Hematopoietic multipotent progenitor cell treated with erythropoietin and hydrocortisone succinate and interleukin-3 and kit ligand, for 4 days (in vitro differentiated cells): ENCODE measurements at regions not wholly inside any gene's neighbourhood (a gene's known extent, or its start where the extent isn't known, plus 50 kb on each side); places are given as distances from the start of the nearest gene placed in this dataset.

Experiments
- DNase-seq: peaks from one replicate; pipeline ENCODE4 v3.0.0-alpha.2; 2015

DNA sequence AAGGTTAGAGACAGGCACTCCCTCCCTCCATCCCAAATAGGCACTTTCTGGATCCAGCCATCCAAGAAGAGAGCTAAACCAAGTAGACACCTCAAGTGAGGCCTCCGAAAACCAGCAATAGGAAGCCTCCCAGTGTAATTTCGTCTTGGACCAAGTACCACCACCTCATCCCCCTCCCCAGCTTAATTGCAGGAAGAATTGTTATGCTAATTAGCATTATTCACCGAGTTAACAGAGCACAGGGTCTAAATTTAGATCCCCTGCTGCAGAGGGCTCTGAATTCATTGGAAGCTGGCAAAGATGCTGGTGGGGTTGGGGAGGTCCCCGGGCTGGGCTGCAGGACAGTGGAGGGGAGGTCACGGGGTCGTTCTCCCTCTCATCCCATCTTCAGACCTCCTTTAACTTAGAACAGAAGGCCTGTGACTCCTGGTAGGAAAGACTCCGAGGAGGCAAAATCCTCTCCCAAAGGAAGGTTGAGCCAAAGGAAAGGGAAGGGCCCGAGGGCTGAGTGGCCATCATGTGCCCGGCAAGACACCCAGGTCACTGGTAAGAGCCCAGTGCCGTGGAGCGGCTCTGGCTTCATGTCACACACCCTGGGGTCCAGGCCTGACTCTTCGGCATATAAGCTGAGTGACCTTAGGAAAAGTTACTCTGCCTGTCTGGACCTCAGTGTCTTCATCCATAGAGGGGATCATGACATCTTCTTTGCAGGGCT, 209.2 kb upstream of the GRIK3 start:
- DNase-seq, result no peak

DNA sequence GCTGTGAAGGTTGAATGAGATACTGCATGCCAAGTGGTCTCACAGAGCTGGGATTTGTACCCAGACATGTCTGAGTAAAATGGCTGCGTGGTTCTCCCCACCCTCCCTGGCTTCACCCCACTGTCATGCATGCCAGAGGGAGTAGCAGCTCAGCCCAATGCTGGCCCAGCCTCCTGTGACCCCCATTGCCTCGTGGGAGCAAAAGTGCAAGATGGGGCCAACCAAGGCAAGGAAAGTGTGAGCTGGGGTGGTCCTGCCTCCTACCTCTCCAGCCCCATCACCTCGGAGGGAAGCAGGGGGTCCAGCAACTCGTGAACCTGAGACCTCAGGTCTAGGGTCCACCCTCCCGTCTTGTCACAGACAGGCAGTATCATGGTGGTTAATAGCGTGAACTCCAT, 209.8 kb upstream of the GRIK3 start:
- no peak for DNase-seq

GRCh38 chr1:37244815-37245214, 210.5 kb upstream of the GRIK3 start:
- DNase-seq, result no peak

GRCh38 chr1:37246631-37247030, 212.3 kb upstream of the GRIK3 start:
- DNase-seq, result no peak

DNA sequence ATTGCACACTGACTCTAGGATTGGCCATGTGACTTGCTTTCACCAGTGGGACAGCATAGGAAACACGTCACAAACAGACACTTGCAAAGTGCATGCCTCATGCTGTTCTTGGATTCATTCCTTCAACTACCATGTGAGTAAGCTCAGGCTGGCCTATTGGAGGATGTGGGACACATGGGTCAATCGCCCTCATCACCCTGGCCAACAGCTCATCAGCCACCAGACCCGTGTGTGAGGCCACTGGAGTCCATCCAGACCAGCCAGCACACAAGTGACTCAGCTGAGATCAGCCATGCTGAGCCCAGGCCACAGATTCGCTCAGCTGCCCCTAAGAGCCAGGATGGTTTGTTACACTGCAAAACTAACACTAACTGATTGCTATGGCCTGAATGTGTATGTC, 216.1 kb upstream of the GRIK3 start:
- no peak for DNase-seq

GRCh38 chr1:37255136-37255795, 219.1 kb upstream of the ZC3H12A start:
- peak; percentile 64 for DNase-seq

GRCh38 chr1:37255868-37256267, 218.5 kb upstream of the ZC3H12A start:
- DNase-seq, result no peak

GRCh38 chr1:37257646-37258045, 216.7 kb upstream of the ZC3H12A start:
- no peak for DNase-seq

DNA sequence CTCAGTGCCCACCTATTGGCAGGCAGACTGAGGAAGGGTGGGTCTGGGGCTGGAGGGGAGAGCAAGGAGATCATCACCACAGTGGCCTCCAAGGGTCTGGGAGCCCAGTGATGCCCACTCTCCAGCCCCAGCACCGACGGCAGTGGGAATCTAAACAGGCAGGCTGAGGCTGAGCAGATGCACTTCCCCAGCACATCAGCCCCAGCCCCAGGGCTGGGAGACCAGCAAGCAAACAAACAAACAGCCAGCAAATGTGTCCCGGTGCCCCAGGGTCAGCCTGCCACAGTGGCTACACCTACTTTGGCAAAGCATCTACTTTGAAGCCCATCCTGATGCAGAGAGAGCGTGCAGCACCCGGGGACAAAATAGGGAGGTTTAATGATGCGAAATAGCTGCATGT, 216.3 kb upstream of the ZC3H12A start:
- no peak for DNase-seq

DNA sequence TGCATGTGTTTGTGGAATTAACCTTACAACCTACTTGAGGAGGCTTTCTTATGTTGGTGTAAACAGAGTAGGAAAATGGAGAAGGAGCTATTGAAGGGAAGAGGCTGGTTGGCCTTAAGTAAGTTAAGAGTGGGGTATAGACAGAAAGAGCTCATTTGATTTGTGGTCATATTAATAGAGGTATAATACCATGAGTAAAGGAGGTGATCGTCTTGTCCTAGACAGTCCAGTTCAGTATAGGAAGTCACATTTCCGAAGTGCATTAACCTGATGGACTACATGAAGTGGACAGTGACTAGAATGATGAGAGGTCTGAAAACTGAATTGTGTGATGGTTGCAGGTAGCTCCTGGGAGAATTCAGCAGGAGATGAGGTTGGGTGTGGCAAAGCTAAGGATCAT, 215.4 kb upstream of the ZC3H12A start:
- no peak for DNase-seq

DNA sequence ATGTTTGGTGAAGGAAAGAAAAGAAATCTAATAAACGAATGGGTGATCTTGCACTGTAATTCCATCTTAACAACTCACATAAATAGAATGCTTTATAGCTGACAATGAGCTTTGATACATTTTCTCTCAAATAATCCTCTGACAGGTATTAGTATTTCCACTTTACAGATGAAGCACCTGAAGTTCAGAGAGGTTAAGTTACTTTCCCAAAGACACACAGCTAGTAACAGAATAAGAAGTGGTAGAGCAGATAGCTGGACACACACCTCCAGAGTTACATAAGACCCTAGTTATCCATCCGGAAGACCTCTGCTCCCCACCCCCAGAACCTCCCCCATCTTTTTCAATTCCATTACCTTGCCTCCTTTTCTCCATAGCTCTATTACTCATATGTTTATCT, 213.3 kb upstream of the ZC3H12A start:
- no peak for DNase-seq

DNA sequence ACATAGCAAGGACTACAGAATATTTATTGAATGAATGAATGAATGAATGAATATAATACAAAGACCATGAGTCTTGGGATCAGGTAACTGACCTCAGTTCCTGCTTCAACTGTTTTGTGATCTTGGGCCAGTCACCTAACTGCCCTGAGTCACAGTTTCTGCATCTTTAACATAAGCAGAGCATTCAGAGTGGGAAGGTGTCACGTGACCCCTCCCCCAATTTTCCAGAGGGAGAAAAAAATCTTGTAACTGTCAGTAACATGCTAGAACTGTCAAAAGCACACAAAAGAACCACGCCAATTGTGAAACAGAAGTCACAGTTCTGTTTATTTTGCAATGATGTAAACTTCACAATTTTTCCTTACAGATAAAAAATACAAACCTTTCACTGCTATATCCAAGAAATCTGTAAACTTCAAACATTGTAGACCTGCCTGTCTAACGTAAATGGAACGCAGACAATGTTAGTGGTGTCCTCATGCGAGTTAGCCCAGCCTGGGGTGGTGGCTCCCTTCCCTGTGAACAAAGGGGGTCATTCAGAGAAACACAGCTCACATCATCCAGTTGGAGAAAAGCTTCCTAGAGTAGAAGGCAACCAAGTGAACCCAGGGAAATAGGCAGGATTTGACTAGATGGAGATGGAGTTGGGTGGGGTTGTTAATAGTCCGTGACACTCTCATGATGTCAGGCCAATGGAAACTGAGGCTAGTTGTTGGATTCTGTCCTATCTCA, 211.8 kb upstream of the ZC3H12A start:
- DNase-seq, result no peak

DNA sequence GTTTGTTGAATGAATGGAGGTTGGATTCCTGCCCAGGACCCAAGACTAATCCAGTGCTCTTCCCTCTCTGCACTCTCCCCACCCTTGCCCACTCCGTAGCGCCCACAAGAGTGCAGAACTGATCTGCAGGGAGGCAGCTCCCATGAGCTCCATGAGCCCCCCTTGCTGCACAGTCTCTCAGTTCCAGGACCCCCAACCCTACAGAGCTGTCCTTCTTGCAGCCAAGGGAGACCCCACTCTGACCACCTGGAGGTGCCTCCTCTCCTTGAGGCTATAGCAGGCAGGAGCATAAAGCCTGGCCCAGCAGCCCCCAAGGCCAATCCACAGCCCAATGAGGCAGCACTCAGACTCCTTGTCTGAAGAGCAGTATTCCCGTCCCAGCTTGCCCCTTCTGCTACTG, 209.2 kb upstream of the ZC3H12A start:
- DNase-seq, result no peak

- no peak for DNase-seq
Measured at GRCh38 chr1:37265786-37266667, 208.4 kb upstream of the ZC3H12A start.

- no peak for DNase-seq
Measured at GRCh38 chr1:37267111-37267835, 207.1 kb upstream of the ZC3H12A start.

DNA sequence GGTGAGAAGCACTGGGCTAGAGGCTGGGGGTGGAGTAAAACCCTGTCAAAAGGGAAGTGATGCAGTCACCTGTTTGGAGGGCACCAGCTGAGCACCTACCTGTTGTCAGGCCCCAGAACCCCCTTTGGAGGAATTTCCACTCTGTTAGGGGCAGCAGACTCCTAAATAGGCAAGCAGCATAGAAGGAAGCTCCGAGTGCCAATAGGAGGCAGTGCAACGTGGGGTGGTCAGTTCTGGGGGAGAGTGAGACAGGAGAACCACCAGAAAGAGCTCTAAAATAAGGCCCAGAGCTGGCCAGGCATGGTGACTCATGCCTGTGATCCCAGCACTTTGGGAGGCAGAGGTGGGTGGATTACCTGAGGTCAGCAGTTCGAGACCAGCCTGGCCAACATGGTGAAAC, 203.7 kb upstream of the ZC3H12A start:
- no peak for DNase-seq

DNA sequence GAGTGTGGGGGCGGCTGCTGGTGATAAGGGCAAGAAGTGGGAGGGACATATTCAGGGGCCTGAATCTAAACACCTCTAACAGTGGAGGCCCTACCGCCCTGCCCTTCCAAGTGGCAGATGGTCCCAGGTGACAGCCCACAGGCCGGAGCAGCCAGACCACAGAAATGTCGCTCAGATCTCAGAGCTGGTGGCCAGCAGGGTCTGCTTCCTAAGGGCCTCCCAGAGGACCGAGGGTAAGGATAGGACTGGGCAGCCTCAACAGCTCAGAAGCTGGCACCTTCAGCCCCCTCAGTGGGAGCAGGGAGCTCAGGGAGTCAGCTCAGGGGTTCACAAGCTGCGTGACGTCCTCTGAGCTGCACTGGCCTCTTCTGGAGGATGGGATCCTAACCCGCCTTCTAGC, 201.8 kb upstream of the ZC3H12A start:
- DNase-seq, result no peak

DNA sequence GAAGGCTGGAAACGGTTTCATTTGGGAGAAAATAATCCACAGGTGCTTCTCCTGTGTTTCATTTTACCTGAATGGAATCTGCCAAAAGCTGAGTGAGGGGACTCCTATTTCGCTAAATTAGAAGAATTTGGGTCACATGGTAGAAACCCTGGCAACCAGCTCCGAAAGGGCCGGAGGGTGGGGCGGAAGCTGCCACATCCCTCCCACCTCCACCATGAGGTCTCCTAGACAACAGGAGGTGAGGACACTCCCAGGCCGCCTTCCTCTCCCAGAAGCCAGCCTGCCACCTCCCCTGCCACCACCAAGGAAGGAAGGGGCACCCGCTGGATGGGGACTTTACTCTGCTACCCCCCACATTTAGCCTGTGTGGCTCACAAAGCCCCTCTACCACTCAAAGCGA, 199.9 kb upstream of the ZC3H12A start:
- DNase-seq, result no peak

DNA sequence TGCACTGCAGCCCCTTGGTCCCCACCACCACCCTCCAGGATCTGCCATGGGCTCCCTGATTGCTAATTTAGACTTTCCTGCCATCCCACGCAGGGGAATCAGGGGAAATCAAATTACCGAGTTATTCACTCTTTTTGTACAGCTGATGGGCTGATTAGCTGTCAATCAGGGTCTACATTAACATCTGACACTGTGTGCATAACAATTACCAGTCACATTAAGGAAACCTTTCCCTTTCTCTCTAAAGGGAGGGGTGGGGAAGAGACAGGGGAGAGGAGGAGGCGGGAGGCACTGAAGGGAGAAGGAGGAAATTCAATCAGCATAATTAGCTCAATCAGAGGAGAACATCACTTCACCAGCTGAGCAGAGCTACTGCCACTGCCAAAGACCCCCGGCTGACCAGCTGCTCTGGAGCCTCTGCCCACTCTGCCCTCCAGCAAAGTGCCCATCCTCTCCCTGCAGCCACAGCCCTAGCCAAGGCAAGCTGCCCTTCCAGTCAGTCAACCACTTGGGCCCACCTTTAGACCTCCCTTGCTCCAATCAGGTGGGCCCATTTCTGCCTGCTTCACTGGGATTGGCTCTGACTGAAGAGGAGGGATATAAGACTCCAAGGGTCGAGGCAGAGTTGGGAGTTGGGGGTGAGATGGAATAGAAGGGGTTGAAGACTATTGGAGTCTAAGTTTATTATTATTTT, 199.3 kb upstream of the ZC3H12A start:
- peak; percentile 2 for DNase-seq

DNA sequence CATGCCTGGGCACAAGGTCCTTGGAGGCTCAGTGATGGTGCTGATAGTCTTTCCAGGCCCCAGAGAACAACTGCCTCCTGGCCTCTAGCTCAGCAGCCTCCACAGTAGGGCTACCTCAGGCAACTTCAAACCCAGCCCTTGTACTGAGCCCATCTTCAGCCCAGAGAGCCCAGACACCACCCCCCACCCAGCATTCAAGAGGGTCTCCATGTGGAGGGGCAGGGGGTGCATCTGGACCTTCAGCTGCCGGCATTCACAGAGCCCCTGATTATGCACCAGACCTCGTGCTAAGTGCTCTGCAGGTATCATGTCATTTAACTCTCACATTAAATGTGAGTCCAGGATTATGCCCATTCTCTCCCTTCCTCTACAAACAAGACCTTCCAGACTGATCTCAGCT, 197.0 kb upstream of the ZC3H12A start:
- no peak for DNase-seq

DNA sequence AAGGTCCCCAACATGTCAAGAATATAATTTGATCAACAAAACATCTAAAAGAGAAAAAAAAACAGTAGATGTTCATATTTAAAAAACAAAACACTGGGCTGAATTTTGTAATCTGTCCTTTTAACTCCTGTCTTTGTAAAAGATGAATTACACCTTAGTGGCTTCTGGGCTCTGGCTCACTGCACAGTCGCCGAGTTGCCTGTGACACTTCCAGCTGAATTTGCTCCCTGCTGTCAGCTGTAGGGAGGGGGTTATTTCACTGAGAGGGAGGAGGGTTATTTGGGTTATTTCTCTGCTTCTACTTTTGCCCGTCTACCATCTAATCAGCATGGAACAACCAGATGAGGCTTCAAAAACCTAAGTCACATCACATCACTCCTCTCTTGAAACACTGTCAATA, 193.0 kb upstream of the ZC3H12A start:
- no peak for DNase-seq

DNA sequence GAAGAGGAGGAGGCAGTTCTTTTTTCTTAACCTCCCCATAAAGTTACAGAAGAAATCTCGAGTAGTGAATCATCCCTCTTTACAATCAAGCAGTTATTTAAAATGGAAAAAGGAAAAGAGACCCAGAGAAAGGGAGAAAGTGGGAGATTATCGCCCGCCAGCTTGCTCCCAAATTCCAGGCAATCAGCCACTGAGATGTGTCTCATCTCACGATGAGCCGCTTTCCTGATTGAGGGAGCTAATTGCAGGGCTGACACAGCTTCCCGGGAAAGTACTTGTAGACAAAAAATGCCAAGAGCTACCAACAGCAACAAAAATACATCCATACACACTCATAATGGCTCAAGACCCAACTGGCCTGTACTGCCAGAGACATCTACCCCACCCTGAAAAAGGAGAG, 191.6 kb upstream of the ZC3H12A start:
- no peak for DNase-seq
